ENCODE measurements at regions not wholly inside any gene's neighbourhood (a gene's known extent, or its start where the extent isn't known, plus 50 kb on each side); places are given as distances from the start of the nearest gene placed in this dataset.

DNA sequence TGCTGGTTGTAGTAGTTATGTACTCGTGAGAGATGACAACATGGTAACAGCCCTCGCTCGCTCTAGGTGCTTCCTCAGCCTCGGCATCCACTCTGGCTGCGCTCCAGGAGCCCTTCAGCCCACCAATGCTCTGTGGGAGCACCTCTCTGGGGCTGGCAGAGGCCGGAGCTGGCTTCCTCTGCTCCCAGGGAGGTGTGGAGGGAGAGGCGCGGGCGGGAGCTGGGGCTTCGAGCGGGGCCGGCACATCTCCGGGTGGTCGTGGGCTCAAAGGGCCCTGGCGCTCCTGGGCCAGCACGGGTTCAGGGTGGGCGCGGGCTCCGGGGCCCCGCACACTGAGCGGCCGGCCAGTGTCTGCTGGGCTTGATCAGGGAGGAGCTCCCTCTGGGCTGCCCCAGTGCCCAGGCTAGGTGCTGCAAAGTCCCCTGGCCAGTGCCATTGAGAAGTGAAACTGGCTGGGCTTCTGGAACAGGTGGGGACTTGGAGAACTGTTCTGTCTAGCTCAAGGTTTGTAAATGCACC lies 1012.1 kb downstream of the CNTNAP5 start:
- CTCF ChIA-PET, result no interaction called here
- Mint-ChIP-seq H3K4me3 (no peak overlapping the region), H3K9me3 (peaks cover 11% of the 10 kb centered on the region), H3K27me3 (no peaks in the 10 kb centered on the region), H3K36me3 (ENCODE audit: low read depth) (no peaks in the 10 kb centered on the region), H3K4me1 (ENCODE audit: low read depth) (no peaks in the 10 kb centered on the region), H3K27ac (no peak overlapping the region)
- DNase-seq (no peak), ATAC-seq (no peak)
- POLR2A ChIA-PET, result no interaction called here
- intact Hi-C loops (cut with micrococcal nuclease), result no loop called here
- TF ChIP-seq, protein P1, sequence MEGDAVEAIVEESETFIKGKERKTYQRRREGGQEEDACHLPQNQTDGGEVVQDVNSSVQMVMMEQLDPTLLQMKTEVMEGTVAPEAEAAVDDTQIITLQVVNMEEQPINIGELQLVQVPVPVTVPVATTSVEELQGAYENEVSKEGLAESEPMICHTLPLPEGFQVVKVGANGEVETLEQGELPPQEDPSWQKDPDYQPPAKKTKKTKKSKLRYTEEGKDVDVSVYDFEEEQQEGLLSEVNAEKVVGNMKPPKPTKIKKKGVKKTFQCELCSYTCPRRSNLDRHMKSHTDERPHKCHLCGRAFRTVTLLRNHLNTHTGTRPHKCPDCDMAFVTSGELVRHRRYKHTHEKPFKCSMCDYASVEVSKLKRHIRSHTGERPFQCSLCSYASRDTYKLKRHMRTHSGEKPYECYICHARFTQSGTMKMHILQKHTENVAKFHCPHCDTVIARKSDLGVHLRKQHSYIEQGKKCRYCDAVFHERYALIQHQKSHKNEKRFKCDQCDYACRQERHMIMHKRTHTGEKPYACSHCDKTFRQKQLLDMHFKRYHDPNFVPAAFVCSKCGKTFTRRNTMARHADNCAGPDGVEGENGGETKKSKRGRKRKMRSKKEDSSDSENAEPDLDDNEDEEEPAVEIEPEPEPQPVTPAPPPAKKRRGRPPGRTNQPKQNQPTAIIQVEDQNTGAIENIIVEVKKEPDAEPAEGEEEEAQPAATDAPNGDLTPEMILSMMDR (IDR thresholded peaks at IDR 0.05), result no peak

DNA sequence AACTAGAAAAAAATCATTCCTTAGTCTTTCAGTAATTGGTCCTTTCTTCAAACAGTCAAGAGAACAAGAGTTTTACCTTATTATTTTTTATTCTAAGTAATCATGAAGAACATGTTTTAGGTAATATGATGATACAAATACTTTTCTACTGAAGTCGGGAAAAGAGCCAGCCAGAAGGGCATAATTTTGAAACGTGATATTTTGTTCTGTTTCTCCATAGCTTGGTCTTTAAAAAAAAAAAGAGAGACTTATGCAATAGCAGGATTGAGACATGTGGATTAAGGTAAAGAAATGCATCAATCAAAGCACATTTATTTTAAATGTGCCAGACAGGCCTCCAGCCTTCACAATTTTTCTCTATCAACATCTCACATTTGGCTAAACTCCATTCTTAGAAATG lies 1016.8 kb downstream of the CNTNAP5 start:
- no peaks in the 10 kb centered on the region for H3K27me3 Mint-ChIP-seq
- ATAC-seq, result no peak
- no peak overlapping the region for H3K4me3 Mint-ChIP-seq
- H3K27ac Mint-ChIP-seq, result no peak overlapping the region
- POLR2A ChIA-PET, result no interaction called here
- CTCF ChIA-PET, result no interaction called here
- TF ChIP-seq, protein P1 (IDR thresholded peaks at IDR 0.05), result no peak
- H3K4me1 Mint-ChIP-seq (ENCODE audit: low read depth), result no peaks in the 10 kb centered on the region
- H3K9me3 Mint-ChIP-seq, result peaks cover 1% of the 10 kb centered on the region
- H3K36me3 Mint-ChIP-seq (ENCODE audit: low read depth), result no peaks in the 10 kb centered on the region
- intact Hi-C loops (cut with micrococcal nuclease), result no loop called here
- DNase-seq, result no peak

DNA sequence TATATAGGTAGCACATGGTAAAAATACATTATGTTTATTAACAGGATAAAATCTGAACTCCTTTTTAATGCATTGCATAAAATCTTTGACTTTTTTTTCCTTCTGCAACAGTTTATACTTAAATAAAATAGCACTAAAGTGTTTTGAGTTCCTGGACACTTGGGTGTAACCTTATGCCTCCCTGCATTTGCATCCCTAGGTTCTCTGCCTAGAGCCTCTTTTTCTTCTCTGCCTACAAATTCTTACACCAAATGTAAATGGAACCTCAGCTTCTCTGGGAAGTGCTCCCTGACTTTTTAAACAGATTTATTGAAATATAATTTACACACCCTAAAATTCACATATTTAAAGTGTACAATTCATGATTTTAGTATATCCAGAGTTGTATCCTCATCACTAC lies 1017.6 kb downstream of the CNTNAP5 start:
- Mint-ChIP-seq H3K4me3 (no peak overlapping the region), H3K9me3 (peaks cover 1% of the 10 kb centered on the region), H3K36me3 (ENCODE audit: low read depth) (no peaks in the 10 kb centered on the region), H3K4me1 (ENCODE audit: low read depth) (no peaks in the 10 kb centered on the region), H3K27me3 (no peaks in the 10 kb centered on the region), H3K27ac (no peak overlapping the region)
- intact Hi-C loops (cut with micrococcal nuclease), result no loop called here
- POLR2A ChIA-PET, result no interaction called here
- TF ChIP-seq, protein P1 (IDR thresholded peaks at IDR 0.05), result no peak
- no peak for DNase-seq
- CTCF ChIA-PET, result no interaction called here
- ATAC-seq, result no peak

DNA sequence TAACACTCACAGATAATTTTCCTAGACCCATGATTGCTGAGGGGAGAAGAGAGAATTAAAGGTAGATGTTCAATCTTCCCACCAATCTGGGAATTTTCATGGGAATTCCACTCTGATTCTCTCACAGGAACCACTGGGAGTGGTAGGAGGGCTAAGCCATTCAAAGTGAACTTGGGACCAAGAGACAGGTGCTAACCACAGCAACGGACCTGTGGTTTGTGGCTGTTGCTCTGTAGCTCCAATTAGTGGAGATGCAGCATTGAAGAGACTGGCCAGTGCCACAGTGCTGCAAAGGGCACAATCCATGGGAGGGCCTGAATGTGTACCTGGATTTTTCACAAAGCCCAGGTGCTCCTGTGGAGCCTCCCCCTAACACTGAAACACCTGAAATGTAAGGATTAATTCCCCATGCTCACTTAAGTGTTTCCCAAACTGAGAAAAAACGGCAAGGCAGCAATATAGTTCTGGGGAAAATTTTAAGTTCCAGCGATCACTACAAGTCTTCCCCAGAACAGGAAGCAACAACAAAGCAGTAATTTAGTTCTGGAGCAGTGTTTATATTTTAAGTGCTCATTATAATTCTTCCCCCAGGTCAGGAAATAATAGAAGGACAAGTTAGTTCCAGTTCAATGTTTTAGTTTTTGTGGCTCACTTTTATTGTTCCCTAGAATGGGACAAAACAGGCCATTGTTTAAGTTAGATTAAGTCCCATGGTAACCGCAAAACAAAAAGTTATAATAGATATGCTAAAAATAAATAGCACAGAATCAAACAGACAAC lies 1045.8 kb downstream of the CNTNAP5 start:
- ChIA-PET POLR2A (no interaction called here), CTCF (no interaction called here)
- Mint-ChIP-seq H3K36me3 (ENCODE audit: low read depth) (no peaks in the 10 kb centered on the region), H3K27me3 (no peaks in the 10 kb centered on the region), H3K4me1 (ENCODE audit: low read depth) (no peaks in the 10 kb centered on the region), H3K4me3 (no peak overlapping the region), H3K27ac (no peak overlapping the region), H3K9me3 (peaks cover 7% of the 10 kb centered on the region)
- no peak for ATAC-seq
- no peak for DNase-seq
- intact Hi-C loops (cut with micrococcal nuclease), result no loop called here
- TF ChIP-seq, protein P1 (IDR thresholded peaks at IDR 0.05), result no peak

DNA sequence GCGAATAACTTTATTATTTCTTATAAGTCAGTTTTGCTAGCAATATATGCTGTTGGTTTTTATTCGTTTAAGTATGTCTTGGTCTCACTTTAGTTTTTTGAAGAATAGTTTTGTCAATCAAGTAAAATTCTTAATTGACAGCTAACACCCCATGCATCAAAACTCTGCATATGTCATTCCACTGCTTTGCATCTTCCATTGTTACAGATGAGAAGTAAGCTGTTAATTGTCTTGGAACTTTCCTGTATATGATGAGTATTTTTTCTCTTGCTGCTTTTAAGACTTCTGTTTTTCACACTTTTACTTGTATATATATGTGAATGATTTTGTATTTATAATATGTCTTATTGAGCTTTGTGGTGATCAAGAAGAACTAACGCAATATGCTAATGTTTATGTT lies 1048.4 kb downstream of the CNTNAP5 start:
- ChIA-PET CTCF (no interaction called here), POLR2A (no interaction called here)
- Mint-ChIP-seq H3K27ac (no peak overlapping the region), H3K4me3 (no peak overlapping the region), H3K9me3 (peaks cover 8% of the 10 kb centered on the region), H3K4me1 (ENCODE audit: low read depth) (no peaks in the 10 kb centered on the region), H3K36me3 (ENCODE audit: low read depth) (no peaks in the 10 kb centered on the region), H3K27me3 (no peaks in the 10 kb centered on the region)
- intact Hi-C loops (cut with micrococcal nuclease), result no loop called here
- ATAC-seq, result no peak
- TF ChIP-seq, protein P1 (IDR thresholded peaks at IDR 0.05), result no peak
- DNase-seq, result no peak

Measured in activated CD8-positive, alpha-beta T cell treated with anti-CD3 and anti-CD28 coated beads for 36 hours (primary cell).